Mesothelial cell of epicardium (in vitro differentiated cells): ENCODE measurements at regions not wholly inside any gene's neighbourhood (a gene's known extent, or its start where the extent isn't known, plus 50 kb on each side); places are given as distances from the start of the nearest gene placed in this dataset.

Experiments used
- DNase-seq, 2 experiments: peaks; one replicate each; pipeline ENCODE4 v3.0.0; 2021; ENCODE audit warnings: low spot score in 2 of 2; ENCODE audit not compliant: unreplicated experiment in 2 of 2
- H3K27ac Mint-ChIP-seq: 2 replicates; pipeline ENCODE4 v1.8.0; 2021; ENCODE audit warnings: mixed read lengths
- H3K27me3 Mint-ChIP-seq: 2 replicates; pipeline ENCODE4 v1.8.0; 2021; ENCODE audit warnings: low read depth, mixed read lengths
- H3K36me3 Mint-ChIP-seq: 2 replicates; pipeline ENCODE4 v1.8.0; 2021; ENCODE audit warnings: mixed read lengths
- H3K4me1 Mint-ChIP-seq: 2 replicates; pipeline ENCODE4 v1.8.0; 2021; ENCODE audit warnings: mixed read lengths
- H3K4me3 Mint-ChIP-seq: 2 replicates; pipeline ENCODE4 v1.8.0; 2021; ENCODE audit warnings: mild to moderate bottlenecking, moderate library complexity, mixed read lengths
- H3K9me3 Mint-ChIP-seq: 2 replicates; pipeline ENCODE4 v1.8.0; 2021; ENCODE audit warnings: mixed read lengths
- TF ChIP-seq, protein P1 (sequence below): fragments of 200-600 bp; sonication (generic); IDR thresholded peaks from one replicate; pipeline ENCODE4 v1.5.0; 2021; ENCODE audit warnings: antibody characterized with exemption; ENCODE audit not compliant: unreplicated experiment

- Mint-ChIP-seq H3K36me3 (no peaks in the 10 kb centered on the region), H3K4me3 (no peak overlapping the region), H3K9me3 (no peaks in the 10 kb centered on the region), H3K27me3 (no peaks in the 10 kb centered on the region), H3K27ac (no peak overlapping the region), H3K4me1 (no peaks in the 10 kb centered on the region)
- DNase-seq: no peak
- TF ChIP-seq, protein P1, sequence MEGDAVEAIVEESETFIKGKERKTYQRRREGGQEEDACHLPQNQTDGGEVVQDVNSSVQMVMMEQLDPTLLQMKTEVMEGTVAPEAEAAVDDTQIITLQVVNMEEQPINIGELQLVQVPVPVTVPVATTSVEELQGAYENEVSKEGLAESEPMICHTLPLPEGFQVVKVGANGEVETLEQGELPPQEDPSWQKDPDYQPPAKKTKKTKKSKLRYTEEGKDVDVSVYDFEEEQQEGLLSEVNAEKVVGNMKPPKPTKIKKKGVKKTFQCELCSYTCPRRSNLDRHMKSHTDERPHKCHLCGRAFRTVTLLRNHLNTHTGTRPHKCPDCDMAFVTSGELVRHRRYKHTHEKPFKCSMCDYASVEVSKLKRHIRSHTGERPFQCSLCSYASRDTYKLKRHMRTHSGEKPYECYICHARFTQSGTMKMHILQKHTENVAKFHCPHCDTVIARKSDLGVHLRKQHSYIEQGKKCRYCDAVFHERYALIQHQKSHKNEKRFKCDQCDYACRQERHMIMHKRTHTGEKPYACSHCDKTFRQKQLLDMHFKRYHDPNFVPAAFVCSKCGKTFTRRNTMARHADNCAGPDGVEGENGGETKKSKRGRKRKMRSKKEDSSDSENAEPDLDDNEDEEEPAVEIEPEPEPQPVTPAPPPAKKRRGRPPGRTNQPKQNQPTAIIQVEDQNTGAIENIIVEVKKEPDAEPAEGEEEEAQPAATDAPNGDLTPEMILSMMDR: no peak
Observed at GRCh38 chr10:109359316-109359715, 564.0 kb downstream of the XPNPEP1 start.

- Mint-ChIP-seq H3K4me1 (no peaks in the 10 kb centered on the region), H3K9me3 (no peaks in the 10 kb centered on the region), H3K27ac (no peak overlapping the region), H3K27me3 (no peaks in the 10 kb centered on the region), H3K36me3 (no peaks in the 10 kb centered on the region), H3K4me3 (no peak overlapping the region)
- TF ChIP-seq, protein P1: no peak
- DNase-seq: no peak
Observed at GRCh38 chr10:109358325-109358724, 565.0 kb downstream of the XPNPEP1 start.

DNA sequence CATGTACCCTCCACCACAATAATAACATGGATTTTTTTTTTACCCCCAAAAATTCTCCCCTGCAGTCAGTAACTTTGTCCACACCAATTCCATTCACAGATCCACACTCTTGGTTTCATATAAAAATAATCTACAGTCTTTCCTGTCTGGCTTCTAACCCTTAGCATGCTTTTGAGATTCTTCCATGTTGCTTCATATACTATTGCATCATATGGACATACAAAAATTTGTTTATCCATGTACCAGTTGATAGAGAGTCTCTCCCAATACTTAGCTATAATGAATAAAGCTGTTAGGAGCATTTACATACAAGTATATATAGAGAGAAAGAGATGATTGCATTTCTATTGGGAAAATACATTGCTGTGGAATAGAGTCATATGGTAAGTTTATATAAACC lies 575.0 kb downstream of the XPNPEP1 start:
- DNase-seq: no peak
- Mint-ChIP-seq H3K27ac (no peak overlapping the region), H3K4me1 (peaks cover under 1% of the 10 kb centered on the region), H3K36me3 (no peaks in the 10 kb centered on the region), H3K4me3 (no peak overlapping the region), H3K9me3 (peaks cover 6% of the 10 kb centered on the region), H3K27me3 (no peaks in the 10 kb centered on the region)
- TF ChIP-seq, protein P1: no peak

DNA sequence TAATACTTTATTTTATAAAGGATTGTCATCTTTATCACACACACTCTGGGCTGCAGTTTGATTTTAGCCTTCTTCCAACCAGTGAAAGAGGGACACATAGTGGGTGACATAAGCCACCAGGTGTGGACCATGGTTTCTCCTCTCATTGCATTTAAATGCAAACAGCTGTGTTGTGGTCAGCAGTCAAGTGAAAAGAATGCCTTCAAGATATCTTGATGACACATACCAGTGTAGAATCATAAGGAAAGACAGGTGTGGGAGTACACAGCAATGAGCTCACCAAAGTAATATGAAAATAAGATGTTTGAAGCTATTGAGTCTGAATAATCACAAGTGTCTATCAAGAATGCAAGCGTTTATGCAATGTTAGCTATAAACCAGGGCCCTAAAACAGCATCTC lies 580.0 kb downstream of the XPNPEP1 start:
- peaks cover 2% of the 10 kb centered on the region for H3K4me1 Mint-ChIP-seq
- DNase-seq: no peak
- no peaks in the 10 kb centered on the region for H3K27me3 Mint-ChIP-seq
- TF ChIP-seq, protein P1: no peak
- no peaks in the 10 kb centered on the region for H3K36me3 Mint-ChIP-seq
- H3K27ac Mint-ChIP-seq: no peak overlapping the region
- peaks cover 3% of the 10 kb centered on the region for H3K9me3 Mint-ChIP-seq
- no peak overlapping the region for H3K4me3 Mint-ChIP-seq

DNA sequence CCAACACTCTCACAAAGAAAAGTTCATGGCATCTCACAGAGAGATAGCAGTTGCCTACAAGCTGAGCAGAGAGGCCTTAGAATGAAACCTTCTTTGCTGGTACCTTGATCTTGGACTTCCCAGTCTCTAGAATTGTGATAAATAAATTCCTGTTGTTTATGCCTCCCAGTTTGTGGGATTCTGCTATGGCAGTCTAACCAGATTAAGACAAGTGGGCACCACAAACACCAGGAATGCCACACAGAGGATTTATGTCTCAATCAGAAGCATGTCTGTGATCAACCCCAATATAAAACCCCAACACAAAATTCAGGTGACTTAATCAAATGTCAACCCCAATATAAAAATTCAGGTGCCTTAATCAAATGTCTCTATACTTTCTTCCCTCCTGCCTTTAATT lies 581.3 kb downstream of the XPNPEP1 start:
- Mint-ChIP-seq H3K4me1 (peaks cover 2% of the 10 kb centered on the region), H3K27me3 (no peaks in the 10 kb centered on the region), H3K27ac (no peak overlapping the region), H3K4me3 (no peak overlapping the region), H3K9me3 (peaks cover 12% of the 10 kb centered on the region), H3K36me3 (no peaks in the 10 kb centered on the region)
- TF ChIP-seq, protein P1: no peak
- no peak for DNase-seq

GRCh38 chr10:109328001-109328400 lies 595.3 kb downstream of the XPNPEP1 start:
- H3K4me1 Mint-ChIP-seq: no peaks in the 10 kb centered on the region
- no peaks in the 10 kb centered on the region for H3K27me3 Mint-ChIP-seq
- no peak overlapping the region for H3K4me3 Mint-ChIP-seq
- DNase-seq: no peak
- no peaks in the 10 kb centered on the region for H3K36me3 Mint-ChIP-seq
- TF ChIP-seq, protein P1: no peak
- no peaks in the 10 kb centered on the region for H3K9me3 Mint-ChIP-seq
- no peak overlapping the region for H3K27ac Mint-ChIP-seq
